ENCODE measurements at regions not wholly inside any gene's neighbourhood (a gene's known extent, or its start where the extent isn't known, plus 50 kb on each side); places are given as distances from the start of the nearest gene placed in this dataset.

- TF ChIP-seq CTCF (IDR thresholded peaks at IDR 0.05; ENCODE audit: insufficient read depth, low read length, poor library complexity, severe bottlenecking) (no peak), EZH2phosphoT487 (conservative IDR thresholded peaks at IDR 0.05; ENCODE audit: low read length) (no peak)
Observed at GRCh38 chr6:85172705-85173104, 277.2 kb upstream of the NT5E start.
